NCI-H146 (cell line): ENCODE measurements at regions not wholly inside any gene's neighbourhood (a gene's known extent, or its start where the extent isn't known, plus 50 kb on each side); places are given as distances from the start of the nearest gene placed in this dataset.
"Not testable (repeated sequence)": the region's sequence is repeated elsewhere in the genome, so short reads cannot be mapped to it uniquely, and the experiment has no call there.

Source experiments
- DNase-seq: peaks from one replicate; lab custom pipeline; 2025; lab: John Stamatoyannopoulos, UW

GRCh38 chr17:30584810-30585209, 107.6 kb downstream of the GOSR1 start:
- DNase-seq, result no peak

GRCh38 chr17:30580916-30581315, 103.7 kb downstream of the GOSR1 start:
- no peak for DNase-seq

- no peak for DNase-seq
Measured at GRCh38 chr17:30579610-30580315, 102.6 kb downstream of the GOSR1 start.

GRCh38 chr17:30578015-30578717, 101.0 kb downstream of the GOSR1 start:
- DNase-seq, result not testable (repeated sequence)
